Fibroblast of skin of left quadriceps (primary cell): ENCODE measurements at regions not wholly inside any gene's neighbourhood (a gene's known extent, or its start where the extent isn't known, plus 50 kb on each side); places are given as distances from the start of the nearest gene placed in this dataset.

ENCODE experiments used
- DNase-seq, 2 experiments: peaks; one replicate each; pipeline ENCODE4 v3.0.0-alpha.2; 2013; ENCODE audit warnings: low read depth in 2 of 2

DNA sequence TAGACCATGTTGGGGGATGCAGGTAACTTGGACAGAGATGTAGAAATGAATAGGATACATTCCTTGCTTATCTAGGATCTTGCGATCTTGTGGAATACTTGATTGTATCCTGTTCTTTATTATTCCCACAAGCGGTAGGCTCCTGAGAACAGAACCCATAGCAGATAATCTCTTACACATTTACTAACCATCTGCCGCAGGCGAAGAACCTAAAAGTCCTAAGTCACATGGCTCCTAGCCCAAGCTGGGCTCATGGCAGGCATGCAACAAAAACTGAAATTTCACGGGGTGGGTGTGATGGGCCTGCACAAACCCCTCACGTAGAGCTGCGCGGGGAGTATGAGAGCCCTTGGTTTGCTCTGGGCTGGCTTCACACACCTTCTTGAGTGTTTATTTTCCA, 177.4 kb upstream of the NECTIN1 start:
- DNase-seq = no peak

DNA sequence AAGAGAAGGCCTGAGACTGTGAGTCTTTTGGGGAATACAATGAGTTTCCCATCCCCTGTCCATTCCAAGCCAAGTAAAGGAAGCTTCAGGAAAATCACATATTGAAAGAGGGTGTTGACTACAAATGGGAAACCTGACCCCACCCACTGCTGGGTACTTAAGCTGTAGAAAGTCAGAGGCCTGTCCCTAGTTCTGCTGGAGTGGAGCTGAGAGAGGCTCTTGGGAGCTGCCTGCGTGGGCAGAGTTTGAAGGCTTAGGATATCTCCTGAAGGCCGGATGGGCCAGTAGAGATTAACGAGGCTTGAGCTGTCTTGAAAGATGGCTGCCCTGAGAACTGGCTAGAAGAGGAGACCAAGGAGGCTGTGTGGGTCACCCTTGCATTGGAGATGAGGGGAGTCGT, 176.2 kb upstream of the NECTIN1 start:
- DNase-seq = no peak

DNA sequence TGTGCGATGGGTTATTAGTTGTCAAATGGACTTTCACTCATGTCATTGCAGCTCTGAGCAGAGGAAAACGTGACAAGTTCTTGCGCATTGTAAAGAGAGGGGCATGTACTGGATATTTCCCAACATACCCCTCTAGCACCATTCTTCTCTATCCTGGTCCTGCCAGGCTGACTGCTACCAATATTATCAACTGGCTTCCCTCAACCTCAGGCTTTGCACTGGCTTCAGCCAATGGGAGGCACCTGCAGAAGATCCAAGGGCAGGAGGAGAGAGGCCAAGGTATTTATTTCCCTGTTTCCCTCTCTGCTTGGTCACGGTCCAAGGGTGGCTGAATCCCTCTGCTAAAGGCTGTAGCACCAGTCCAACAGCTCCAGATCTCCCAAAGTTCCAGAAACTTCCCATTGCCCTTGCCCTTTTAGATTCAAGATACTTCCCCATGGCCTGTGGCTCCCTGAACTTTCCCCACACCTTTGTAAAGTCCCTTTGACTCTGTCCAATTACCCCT, 175.6 kb upstream of the NECTIN1 start:
- no peak for DNase-seq

DNA sequence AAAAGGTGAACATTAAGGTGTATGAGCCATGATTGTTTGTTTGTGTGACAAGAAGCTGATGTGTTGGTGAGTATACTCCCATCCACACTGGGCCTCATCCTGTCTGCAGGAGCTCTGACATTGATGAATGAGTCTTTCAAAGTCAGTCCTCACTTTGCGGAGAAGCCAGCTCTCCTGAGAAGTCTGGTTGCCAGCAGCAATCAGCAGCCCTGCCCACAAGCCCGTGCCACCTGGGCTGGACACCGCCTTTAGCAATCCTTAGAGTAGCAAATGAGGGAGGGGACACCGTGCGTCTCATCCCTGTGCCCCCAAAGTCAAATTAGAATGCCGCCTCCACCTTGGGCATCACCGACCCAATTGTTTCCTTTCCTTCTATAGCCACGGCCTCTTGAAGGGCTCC, 174.8 kb upstream of the NECTIN1 start:
- DNase-seq = no peak

DNA sequence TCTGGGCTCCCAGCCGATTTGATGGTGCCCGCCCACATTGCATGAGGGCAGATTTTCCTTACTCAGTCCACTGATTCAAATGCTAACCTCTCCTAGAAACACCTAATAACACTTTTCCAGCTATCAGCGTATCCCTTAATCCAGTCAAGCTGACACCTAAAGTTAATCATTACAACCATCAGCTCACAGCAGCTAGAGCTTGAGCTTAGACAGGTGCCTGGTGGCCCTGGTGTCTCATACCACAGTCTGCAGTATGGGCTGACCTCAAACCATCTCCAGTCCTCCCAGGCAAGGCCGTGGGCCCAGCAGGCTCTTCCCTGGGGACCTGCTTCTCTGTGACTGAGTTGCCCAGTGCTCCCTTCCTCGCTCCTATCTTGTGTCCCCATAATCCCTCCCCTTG, 174.4 kb upstream of the NECTIN1 start:
- DNase-seq = no peak

DNA sequence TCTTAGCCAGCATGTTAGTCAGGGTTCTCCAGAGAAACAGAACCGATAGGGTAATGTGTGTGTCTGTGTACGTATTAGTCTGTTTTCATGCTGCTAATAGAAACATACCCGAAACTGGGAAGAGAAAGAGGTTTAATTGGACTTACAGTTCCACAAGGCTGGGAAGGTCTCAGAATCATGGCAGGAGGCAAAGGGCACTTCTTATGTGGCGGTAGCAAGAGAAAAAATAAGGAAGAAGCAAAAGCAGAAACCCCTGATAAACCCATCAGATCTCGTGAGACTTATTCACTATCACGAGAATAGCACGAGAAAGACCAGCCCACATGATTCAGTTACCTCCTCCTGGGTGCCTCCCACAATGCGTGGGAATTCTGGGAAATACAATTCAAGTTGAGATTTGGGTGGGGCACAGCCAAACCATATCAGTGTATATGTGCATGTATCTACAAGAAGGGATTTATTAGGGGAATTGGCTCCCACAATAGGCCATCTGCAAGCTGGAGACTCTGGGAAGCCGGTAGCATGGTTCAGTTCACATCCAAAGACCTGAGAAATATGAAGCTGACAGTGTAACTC, 173.7 kb upstream of the NECTIN1 start:
- DNase-seq = no peak

DNA sequence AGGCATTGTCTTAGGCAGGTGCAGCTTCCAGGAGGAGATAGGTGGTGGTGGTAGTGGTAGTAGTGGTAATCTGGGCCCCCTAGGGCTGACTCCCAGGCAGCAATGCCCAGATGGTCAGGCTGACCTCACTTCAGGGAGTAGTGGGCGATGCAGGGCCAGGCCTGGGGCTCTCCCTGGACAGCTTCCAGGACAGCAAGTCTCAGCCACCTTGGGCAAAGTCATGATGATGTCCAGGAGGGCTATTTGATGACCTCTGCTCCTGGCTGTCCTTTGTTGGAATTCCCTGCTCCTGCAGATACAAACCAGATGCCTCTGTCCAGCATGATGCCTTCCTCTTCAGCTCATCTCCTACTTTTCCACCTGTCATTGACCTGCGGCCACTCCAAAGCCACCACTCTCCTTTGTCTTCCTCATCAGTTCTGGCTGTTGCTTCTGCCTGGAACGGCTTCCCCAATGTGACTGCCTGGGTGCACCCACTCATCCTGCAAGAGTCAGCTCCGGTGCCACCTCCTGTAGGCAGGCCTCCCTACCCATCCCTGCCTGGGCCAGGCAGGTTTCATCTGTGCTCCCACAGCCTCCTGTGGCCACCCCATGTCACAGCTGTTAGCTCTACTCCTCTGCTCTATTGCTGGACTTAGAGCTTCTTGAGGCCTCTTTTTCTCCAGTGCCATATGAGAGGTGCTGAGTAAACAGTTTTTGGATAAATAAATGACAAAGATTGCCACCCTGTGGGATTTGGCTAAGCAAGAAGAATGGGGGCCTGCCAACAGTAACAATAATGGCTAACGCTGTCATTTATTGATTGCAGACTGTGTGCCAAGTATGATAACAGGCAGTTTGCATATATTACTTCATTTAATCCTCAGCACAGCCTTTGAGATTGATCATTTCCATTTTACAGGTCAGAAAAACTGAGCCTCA, 172.9 kb upstream of the NECTIN1 start:
- no peak for DNase-seq

DNA sequence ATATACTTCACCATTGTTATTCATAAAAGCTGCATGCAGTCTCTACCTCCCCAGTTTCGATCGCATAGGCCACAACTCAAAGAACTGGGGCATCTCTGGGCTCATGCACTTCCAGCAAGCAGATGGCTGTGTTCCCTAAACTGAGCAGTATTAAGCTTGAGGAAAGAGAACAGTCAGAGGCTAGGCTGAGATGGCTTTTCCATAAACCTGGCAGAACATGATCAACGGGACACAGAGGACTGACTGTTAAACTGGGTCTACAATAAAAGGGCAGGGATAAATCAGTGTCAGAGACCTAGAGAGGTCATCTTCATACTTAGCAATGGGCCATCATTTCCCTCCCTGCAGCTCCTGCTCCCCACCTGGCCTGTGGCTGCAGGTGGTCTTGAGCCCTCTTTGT, 171.0 kb upstream of the NECTIN1 start:
- no peak for DNase-seq

DNA sequence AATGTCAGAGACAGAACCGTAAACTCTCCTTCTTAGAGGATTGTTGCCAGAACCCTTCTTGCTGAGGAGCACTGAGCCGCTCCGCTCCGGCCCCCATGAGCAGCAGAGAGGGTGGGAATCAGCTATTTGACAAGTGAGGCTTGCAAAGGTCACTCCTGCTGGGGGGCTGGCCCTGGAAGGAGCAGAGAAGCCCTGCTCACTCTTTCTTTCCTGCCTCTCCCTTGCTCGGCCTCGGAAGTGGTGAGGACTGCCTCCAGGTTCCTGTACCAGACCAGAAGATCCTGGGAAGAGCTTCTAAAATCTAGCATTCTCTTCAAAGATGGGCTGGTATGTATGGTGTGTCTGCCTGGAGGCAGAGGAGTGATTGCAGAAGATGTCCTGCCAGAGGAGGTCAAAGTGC, 168.6 kb upstream of the NECTIN1 start:
- no peak for DNase-seq

DNA sequence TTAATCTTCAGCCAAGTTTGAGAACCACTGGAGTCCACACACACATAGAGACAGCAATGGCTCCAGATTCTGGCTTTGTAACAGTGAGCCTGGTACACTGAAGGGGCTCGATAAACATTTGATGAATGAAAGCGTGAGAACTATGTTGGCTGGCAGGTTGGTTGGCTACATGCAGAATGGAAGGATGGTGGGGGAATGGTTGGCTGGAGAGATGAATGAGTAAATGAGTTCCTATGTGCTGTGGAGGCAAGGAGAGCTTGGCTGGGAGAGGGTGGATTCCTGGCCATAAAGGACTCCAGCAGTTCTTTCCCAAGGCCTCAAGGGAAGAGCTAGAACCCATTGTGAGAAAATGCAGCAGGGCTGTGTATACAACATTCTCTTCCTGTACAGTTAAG, 168.0 kb upstream of the NECTIN1 start:
- DNase-seq = no peak

DNA sequence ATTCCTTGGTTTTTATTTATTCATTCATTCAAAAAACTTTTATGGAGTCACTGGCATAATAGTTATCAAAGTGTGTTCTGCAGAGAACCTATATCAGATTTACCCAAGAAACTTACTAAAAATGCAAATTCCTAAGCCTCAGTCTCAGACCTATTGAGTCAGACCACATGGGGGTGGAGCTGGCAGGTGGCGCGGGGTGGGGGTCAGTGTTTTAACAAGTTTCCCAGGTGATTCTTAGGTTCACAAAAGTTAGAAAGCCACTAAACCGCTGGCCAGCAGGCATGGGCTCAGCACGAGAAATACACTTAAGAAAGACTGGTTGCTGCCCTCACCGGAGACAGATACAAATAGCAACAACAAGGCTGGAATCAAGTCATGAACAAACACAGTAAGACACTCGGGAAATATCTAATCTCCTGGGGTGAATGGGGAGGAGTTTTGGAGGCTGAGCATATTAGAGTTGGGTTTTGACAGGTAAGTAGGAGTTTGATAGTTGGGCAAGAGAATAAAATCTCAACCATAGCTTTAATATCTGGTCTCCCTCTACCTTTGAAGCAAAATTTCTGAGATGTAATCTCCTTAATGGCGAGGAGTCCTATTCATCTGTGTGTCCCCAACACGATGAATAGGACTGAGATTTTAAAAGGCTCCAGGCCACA, 167.5 kb upstream of the NECTIN1 start:
- DNase-seq = no peak

DNA sequence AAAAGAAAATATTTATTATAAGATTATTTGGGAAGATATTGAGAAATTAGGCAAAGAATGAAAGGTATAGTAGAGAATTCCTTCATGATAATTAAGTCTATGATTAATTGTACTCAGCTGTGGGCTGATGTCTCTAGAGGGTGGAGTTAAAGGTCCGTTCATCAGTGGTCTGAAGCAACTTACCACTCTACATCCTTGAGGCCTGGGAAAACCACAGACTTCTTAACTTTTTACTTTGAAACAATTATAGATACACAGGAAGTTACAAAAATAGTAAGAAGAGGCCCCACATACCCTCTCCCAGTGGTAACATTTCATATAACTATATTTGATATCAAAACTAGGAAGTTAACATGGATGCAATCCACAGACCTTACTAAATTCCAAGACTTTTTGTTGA, 167.0 kb upstream of the NECTIN1 start:
- DNase-seq = no peak

DNA sequence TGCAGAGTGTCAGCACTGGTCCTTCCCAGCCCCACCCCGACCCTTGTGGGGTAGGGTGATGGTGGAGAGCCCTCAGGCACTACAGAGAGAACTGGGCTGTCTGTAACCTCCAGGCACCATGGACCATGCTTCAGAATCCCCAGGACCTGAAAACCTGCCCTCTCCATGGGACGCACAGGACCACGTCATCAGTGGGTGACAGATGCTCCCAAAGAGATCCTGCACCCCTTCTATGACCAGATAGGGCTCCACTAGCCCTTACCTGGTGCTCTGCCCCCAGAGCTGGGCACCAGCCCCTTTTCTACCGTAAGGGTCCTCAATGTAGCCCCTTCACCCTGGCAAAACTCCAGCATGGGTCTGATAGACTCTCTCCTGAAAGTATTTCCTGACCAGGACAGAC, 165.9 kb upstream of the NECTIN1 start:
- no peak for DNase-seq

DNA sequence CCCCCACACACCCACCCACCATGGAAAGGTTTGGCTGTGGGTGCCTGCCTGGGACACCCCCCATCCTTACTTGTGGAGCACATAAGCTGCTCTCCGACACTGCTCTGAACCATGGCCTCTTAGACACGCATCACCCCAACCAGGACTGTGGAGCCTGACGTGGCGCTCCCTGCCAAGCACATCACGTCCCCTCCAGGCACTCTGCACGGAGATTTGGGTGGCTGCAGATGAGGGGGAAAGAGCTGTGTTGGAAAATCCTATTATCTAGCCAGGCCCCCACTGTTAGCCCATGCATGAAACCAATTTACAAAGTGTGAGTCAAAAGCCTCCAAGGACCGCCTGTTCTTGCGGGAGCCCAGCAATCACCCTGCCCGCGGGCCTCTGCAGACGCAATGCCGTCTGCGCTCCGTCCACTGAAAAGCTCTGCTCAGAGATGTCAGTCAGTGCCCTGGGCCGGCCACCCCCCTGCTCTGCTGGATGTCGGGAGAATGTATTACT, 163.4 kb upstream of the NECTIN1 start:
- no peak for DNase-seq

DNA sequence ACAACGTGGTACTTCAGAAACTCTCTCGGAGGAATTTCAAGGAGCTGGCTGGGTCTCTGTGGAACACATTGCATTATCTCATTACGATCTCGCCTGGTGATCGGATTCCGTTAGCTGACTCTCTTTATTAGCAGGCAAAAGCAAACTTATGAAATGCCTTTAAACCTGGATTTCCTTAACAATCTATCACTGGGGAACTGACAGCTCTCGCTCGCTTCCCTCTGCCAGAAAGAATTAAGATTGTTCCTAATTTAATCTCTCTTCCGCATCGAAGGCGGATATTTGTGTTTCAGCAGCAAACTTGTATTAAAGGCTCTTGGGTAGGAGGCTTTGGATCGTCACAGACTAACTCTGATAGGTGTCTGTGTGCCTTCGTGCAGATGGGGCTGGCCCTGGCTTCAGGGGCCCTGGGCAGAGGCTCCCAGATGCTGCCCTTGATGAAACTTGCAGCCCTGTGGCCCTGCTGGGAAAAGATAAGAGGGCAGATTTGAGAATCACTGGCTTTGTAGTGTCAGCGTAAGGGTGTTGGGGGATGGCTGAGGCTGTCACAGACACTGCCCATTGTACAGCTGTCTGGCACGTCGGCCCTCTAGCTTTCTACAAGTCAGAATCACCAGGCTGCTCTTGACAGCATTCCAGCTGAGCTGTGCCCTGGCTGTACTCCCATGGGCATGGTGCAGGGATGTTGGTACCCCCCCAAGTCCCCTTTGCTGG, 162.2 kb upstream of the NECTIN1 start:
- DNase-seq = no peak

DNA sequence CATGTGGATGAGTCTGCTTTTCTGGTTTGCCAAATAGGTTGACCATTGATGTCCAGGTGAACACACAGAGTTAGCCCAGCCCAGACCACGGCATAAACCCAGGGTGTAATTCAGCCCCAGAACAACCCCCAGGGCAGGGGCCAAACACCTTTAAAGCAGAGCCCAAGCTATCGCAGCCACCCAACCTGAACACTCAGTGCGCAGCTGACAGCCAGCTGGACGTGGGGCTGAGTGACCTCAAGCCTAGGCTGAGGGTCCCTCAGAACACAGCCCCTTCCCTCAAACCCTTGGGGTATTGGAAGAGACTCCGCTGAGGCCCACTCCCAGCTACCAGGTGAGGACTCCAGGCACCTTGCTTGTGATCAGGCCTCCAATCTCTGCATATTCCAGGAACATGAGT, 161.5 kb upstream of the NECTIN1 start:
- no peak for DNase-seq

DNA sequence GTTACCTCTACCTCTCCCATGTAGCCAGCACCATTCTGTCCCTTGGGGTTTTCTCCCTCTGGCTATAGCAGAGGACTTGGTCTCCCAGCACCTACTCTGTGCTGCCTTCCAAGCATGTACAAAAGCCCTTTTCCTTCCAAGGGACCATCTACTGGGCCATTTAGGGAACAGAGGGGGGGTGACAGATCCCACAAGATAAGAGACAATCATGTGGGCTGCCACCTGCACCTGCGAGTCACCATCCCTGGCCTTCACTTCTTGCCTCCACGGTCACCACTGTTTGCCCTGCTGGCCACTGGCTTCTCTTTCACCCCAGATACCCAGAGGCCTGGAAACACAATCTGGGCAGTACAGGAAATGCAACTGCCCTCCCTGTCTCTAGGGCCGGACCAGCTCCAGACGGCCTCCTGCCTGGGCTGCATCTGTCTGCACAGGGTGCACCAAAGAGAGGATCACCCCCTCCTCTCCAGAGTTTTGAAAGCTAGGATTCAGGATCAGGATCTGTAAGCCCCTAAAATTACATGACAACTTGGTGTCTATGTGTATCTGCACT, 160.8 kb upstream of the NECTIN1 start:
- no peak for DNase-seq

DNA sequence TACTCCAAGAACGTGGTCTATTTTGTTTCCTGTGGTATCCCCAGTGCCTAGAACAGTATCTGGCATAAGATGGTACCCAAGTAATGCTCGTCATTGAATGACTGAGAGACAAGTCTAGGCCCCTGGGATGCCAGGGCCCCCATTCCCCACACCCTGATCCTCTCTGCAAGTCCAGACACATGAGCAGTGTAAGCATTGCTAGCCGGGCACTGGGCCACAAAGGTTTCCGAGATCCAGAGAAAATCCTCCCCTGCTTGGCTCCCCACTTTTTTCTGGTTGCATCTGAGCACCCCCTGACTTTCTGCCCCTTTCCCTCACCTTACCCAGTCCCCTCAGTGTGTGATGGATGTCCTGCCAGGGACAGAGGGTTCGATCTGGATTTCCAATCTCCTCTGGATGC, 160.1 kb upstream of the NECTIN1 start:
- no peak for DNase-seq

DNA sequence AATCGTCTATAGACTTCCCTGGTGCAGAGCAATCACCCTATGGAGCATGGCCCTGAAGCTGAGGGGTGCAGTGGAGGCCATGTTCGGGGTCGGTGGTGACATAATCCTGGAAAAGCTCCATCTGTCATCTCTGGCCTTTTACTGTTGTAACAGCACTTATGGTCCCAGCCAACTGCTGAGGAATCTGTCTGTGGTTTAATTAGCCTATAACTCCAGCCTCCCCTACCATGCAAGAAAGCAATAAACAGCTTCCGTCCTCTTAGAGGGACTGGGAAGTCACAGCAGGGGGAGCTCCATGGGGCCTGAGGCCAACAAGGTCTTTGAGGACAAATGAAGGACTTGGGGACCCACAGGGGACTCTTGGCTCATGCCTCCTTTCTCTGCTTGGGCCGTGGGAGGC, 159.1 kb upstream of the NECTIN1 start:
- no peak for DNase-seq

DNA sequence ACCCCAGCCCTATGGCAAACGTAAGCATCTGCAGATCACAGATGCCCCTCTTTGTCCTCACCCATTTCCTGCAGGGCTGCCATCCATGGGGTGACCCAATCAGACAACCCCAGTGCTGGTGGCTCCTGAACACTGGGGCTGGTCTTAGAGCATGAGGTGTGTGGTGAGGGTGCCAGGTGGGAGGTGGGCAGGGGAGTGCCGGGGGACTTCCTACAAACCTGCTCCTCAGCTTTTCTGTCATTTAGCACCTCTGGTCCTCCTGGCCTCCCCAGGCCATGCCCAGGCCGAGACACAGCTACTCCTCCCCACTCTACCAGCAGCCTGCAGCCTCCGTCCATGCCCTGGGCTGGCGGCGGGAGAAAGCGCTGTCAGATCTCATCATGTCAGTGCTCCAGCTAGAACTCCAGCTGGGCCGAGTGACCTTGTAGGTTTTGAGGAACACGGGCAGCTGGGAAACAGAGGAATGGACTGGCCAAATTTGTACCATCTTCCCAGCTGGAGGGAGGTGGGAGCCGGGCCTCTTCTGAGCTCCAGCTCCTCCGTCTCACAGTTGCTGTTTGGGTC, 157.7 kb upstream of the NECTIN1 start:
- no peak for DNase-seq

DNA sequence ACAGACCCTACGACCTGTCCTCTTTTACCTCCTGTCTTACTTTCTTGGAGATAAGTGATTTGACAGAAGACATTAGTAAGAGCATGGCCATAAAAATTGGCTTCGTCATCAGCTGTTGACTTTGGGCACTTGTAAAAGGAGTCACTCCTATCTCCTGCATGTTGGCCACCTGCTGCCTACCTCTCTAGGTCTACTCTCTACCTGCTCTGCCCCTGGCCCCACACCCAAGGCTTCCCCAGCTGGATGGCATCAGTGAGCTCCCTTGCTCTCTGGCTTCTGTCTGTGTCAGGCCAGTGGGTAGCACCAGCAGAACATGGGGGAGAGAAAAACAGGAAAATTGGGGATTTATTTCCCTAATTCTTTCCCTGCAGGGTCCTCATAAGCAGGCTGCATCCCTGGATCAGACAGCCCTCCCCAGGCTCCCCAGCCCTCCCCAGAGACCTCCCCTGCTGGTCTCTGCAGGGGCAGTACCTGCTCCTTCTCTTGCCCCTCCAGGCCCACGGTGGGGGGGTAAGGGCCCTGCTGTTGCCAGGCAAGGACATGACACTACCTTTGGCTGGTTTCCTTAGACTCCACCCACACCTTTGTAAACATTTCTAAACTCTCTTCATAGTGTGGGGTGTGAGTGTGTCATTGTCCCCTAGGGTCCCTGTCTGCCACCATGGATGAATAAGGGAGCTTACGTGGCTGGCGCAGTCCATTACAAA, 157.0 kb upstream of the NECTIN1 start:
- DNase-seq = no peak
